Panc1 (cell line): ENCODE measurements at regions not wholly inside any gene's neighbourhood (a gene's known extent, or its start where the extent isn't known, plus 50 kb on each side); places are given as distances from the start of the nearest gene placed in this dataset.

Source experiments
- ATAC-seq: fragments of 200-7000 bp; cut with Tn5 transposase; 2 replicates; pipeline ENCODE4 v1.9.1; 2020; ENCODE audit warnings: mild to moderate bottlenecking, moderate library complexity
- BruUV-seq: library from RNA; stranded (reverse); fragments of 400-500 nt; replicated peaks from 2 replicates; lab custom pipeline; 2021; lab: Mats Ljungman, UMichigan
- CTCF ChIA-PET: fragments of 300-600 bp; sonication (Branson Sonifier 250); formaldehyde crosslinking; loops from one replicate; lab custom pipeline; 2022; ENCODE audit warnings: antibody characterized with exemption; lab: Charles Lee
- POLR2A ChIA-PET: fragments of 300-600 bp; sonication (Branson Sonifier 250); formaldehyde crosslinking; loops from one replicate; lab custom pipeline; 2022; ENCODE audit warnings: antibody characterized with exemption; lab: Charles Lee
- DNase-seq: peaks from one replicate; pipeline ENCODE4 v3.0.0-alpha.2; 2010; ENCODE audit warnings: low read depth, low spot score
- H3K27ac ChIP-seq: 2 replicates; pipeline ENCODE4 v1.5.1; 2011; ENCODE audit warnings: mild to moderate bottlenecking, low read length, inconsistent platforms
- H3K27me3 ChIP-seq: fragments of 200-500 bp; sonication (Bioruptor generic); 2 replicates; pipeline ENCODE4 v1.6.0; 2014; ENCODE audit warnings: low read length, inconsistent platforms; ENCODE audit not compliant: control insufficient read depth, insufficient read depth
- H3K36me3 ChIP-seq: fragments of 200-500 bp; sonication (Bioruptor generic); 2 replicates; pipeline ENCODE4 v1.5.1; 2014; ENCODE audit warnings: inconsistent platforms, mild to moderate bottlenecking, low read length, moderate library complexity; ENCODE audit not compliant: control insufficient read depth, insufficient read depth
- H3K4me1 ChIP-seq: 2 replicates; pipeline ENCODE4 v1.5.1; 2011; ENCODE audit warnings: inconsistent platforms, mild to moderate bottlenecking, low read length, moderate library complexity; ENCODE audit not compliant: control insufficient read depth, insufficient read depth
- H3K4me3 ChIP-seq, 2 experiments: 2 replicates each; pipeline ENCODE4 v1.5.1; 2011 to 2012; ENCODE audit warnings: low read depth in 2 of 2, low read length in 2 of 2, mild to moderate bottlenecking in 2 of 2, inconsistent platforms in 1 of 2, moderate library complexity in 1 of 2
- H3K9me3 ChIP-seq: fragments of 200-500 bp; sonication (Bioruptor generic); 2 replicates; pipeline ENCODE4 v1.5.1; 2014; ENCODE audit warnings: low read depth, mild to moderate bottlenecking, inconsistent platforms, low read length, moderate library complexity; ENCODE audit not compliant: control insufficient read depth, insufficient read depth
- POLR2AphosphoS5 ChIP-seq: IDR thresholded peaks from 2 replicates; pipeline ENCODE4 v1.6.1; 2012; ENCODE audit warnings: mild to moderate bottlenecking, low read depth, low read length, moderate library complexity
- REST ChIP-seq, 2 experiments: IDR thresholded peaks; 2 replicates each; pipeline ENCODE4 v1.6.1; 2011 to 2012; ENCODE audit warnings: low read depth in 2 of 2, control low read depth in 1 of 2, low read length in 1 of 2, mild to moderate bottlenecking in 1 of 2, moderate library complexity in 1 of 2; ENCODE audit not compliant: insufficient read depth in 1 of 2
- SIN3A ChIP-seq: IDR thresholded peaks from 2 replicates; pipeline ENCODE4 v1.6.1; 2012; ENCODE audit warnings: low read depth, mild to moderate bottlenecking, low read length, moderate library complexity, borderline replicate concordance; ENCODE audit not compliant: insufficient read depth
- TCF7L2 ChIP-seq: IDR thresholded peaks from 2 replicates; pipeline ENCODE4 v1.6.1; 2011; ENCODE audit warnings: mild to moderate bottlenecking, low read depth, low read length, inconsistent platforms
- in situ Hi-C: cut with HindIII; loops from 2 replicates; pipeline ENCODE4 v1.10.0; 2016; ENCODE audit warnings: low sequenced_read_pairs, low pct_unique_long_range_greater_than_20kb
- intact Hi-C: fragments of 100-400 bp; cut with micrococcal nuclease; formaldehyde crosslinking; loops from one replicate; pipeline ENCODE4 v1.10.0; 2022; ENCODE audit not compliant: unreplicated experiment
- TF ChIP-seq, protein P1 (sequence below): fragments of 450-650 bp; IDR thresholded peaks from 2 replicates; pipeline ENCODE4 v1.5.1; 2017; ENCODE audit warnings: mild to moderate bottlenecking

DNA sequence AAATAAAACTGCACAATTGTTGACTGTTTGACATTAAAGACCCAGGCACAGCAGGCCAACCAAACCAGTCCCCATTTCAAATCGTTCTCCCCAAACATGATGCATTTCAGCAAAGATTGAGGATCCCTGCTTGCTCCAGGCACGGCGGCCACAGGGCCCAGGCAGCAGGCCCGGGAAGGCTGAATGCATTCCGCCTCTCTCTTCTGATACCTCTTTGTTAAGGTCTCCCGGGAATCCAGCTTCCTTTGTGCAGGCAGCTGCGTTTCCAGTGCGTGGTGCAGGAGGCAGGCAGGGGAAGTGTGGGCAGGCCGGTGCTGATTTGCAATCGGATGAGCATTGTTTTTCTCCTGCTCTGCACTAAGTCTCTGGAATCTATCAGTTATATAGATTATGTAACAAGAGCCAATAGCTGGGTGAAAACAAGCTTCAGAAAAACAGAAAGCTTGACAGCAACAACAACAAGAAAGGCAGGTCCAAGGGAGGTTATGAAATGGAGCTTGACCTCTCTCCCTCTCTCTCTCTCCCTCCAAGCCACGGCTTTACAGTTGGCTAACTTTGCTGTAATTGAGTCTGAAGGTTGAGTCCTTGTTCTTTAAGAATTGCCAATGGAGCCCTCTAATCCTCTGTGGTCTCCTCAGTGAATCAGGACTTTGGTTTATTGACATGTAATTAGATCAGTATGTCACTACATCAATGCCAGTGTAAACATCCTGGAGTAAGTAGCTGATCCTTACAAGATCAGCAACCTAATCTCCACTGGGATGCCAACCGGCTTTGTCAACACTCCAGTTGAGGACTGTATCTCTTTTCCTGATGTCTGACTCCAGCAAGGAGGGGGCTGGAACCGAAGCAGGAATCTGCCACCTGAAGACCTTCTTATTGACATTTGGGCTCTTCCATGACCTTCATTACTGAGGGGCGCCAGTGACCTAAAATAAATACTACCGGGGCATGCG is 338.0 kb downstream of the TEX29 start:
- intact Hi-C loops: no loop called here
- Histone ChIP-seq H3K27ac (no peak overlapping the region), H3K9me3 (no peaks in the 10 kb centered on the region), H3K27me3 (no peaks in the 10 kb centered on the region; the same call in 1 of the 2 replicates), H3K4me3 (no peak overlapping the region), H3K4me1 (no peaks in the 10 kb centered on the region), H3K36me3 (no peaks in the 10 kb centered on the region)
- TF ChIP-seq TCF7L2: no peak
- no peak for TF ChIP-seq REST (IDR thresholded peaks at IDR 0.05; ENCODE audit: insufficient read depth in 1 of 2, low read depth in 2 of 2, low read length in 1 of 2)
- TF ChIP-seq POLR2AphosphoS5: no peak
- TF ChIP-seq SIN3A: no peak
- TF ChIP-seq, protein P1, sequence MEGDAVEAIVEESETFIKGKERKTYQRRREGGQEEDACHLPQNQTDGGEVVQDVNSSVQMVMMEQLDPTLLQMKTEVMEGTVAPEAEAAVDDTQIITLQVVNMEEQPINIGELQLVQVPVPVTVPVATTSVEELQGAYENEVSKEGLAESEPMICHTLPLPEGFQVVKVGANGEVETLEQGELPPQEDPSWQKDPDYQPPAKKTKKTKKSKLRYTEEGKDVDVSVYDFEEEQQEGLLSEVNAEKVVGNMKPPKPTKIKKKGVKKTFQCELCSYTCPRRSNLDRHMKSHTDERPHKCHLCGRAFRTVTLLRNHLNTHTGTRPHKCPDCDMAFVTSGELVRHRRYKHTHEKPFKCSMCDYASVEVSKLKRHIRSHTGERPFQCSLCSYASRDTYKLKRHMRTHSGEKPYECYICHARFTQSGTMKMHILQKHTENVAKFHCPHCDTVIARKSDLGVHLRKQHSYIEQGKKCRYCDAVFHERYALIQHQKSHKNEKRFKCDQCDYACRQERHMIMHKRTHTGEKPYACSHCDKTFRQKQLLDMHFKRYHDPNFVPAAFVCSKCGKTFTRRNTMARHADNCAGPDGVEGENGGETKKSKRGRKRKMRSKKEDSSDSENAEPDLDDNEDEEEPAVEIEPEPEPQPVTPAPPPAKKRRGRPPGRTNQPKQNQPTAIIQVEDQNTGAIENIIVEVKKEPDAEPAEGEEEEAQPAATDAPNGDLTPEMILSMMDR: no peak
- BruUV-seq: no TSS peak
- ATAC-seq: no peak
- CTCF ChIA-PET: no interaction called here
- in situ Hi-C loops: no loop called here
- DNase-seq: no peak
- POLR2A ChIA-PET: no interaction called here

- CTCF ChIA-PET: no interaction called here
- Histone ChIP-seq H3K9me3 (no peaks in the 10 kb centered on the region), H3K4me1 (no peaks in the 10 kb centered on the region), H3K4me3 (no peak overlapping the region), H3K27me3 (no peaks in the 10 kb centered on the region; the same call in 1 of the 2 replicates), H3K36me3 (no peaks in the 10 kb centered on the region), H3K27ac (no peak overlapping the region)
- DNase-seq (no peak), ATAC-seq (no peak)
- BruUV-seq: no TSS peak
- intact Hi-C loops: no loop called here
- in situ Hi-C loops: no loop called here
- POLR2A ChIA-PET: no interaction called here
- TF ChIP-seq TCF7L2 (no peak), SIN3A (no peak), POLR2AphosphoS5 (no peak), REST (IDR thresholded peaks at IDR 0.05; ENCODE audit: insufficient read depth in 1 of 2, low read depth in 2 of 2, low read length in 1 of 2) (no peak)
- TF ChIP-seq, protein P1: no peak
Measured at GRCh38 chr13:111659219-111659775, 338.9 kb downstream of the TEX29 start.
